Vagina (tissue), 2 donors: ENCODE measurements at regions not wholly inside any gene's neighbourhood (a gene's known extent, or its start where the extent isn't known, plus 50 kb on each side); places are given as distances from the start of the nearest gene placed in this dataset.

ENCODE experiments used
- CTCF ChIP-seq, 3 experiments: fragments of 450-650 bp in 2 of 3; fragments of 200-600 bp in 1 of 3; sonication (generic) in 1 of 3; IDR thresholded peaks; one replicate each; pipeline ENCODE4 v1.5.1; 2017 to 2019; ENCODE audit warnings: antibody characterized with exemption in 3 of 3, mild to moderate bottlenecking in 2 of 3, moderate library complexity in 2 of 3
- POLR2A ChIP-seq, 2 donors: fragments of 450-650 bp; IDR thresholded peaks; one replicate each; pipeline ENCODE4 v1.6.1; 2017; ENCODE audit warnings: antibody characterized with exemption in 2 of 2, mild to moderate bottlenecking in 2 of 2, moderate library complexity in 2 of 2
- POLR2AphosphoS5 ChIP-seq, 2 donors: sonication (generic); formaldehyde crosslinking; IDR thresholded peaks; one replicate each; pipeline ENCODE4 v1.9.0; 2017; ENCODE audit warnings: antibody characterized with exemption in 2 of 2, mild to moderate bottlenecking in 2 of 2, low read depth in 1 of 2; ENCODE audit not compliant: insufficient read depth in 1 of 2

GRCh38 chr7:25559581-25560367, 331.5 kb upstream of the NPVF start:
- no peak for TF ChIP-seq CTCF (IDR thresholded peaks at IDR 0.05)
- TF ChIP-seq POLR2AphosphoS5 (IDR thresholded peaks at IDR 0.05; ENCODE audit: insufficient read depth in 1 of 2, low read depth in 1 of 2) = no peak
- no peak for TF ChIP-seq POLR2A (IDR thresholded peaks at IDR 0.05)
